IMR-90 (cell line): ENCODE measurements at regions not wholly inside any gene's neighbourhood (a gene's known extent, or its start where the extent isn't known, plus 50 kb on each side); places are given as distances from the start of the nearest gene placed in this dataset.

Source experiments
- ATAC-seq: fragments of 200-7000 bp; cut with Tn5 transposase; 2 replicates; pipeline ENCODE4 v1.9.1; 2020; ENCODE audit warnings: low read depth, mild to moderate bottlenecking, moderate library complexity
- BruUV-seq: library from RNA; stranded (reverse); fragments of 400-500 nt; replicated peaks from 2 replicates; lab custom pipeline; 2021; lab: Mats Ljungman, UMichigan
- CTCF ChIA-PET: fragments of 300-600 bp; formaldehyde crosslinking; extraction: SDS; loops from one replicate; lab custom pipeline; 2021; ENCODE audit warnings: antibody characterized with exemption; lab: Yijun Ruan, JAX
- POLR2A ChIA-PET: fragments of 300-600 bp; sonication (Branson Sonifier 250); formaldehyde crosslinking; loops from one replicate; lab custom pipeline; 2022; ENCODE audit warnings: antibody characterized with exemption; ENCODE audit not compliant: unreplicated experiment; lab: Charles Lee
- DNase-seq: peaks from one replicate; pipeline ENCODE4 v3.0.0; 2013
- H2AFZ ChIP-seq: replicated peaks from 2 replicates; pipeline ENCODE3; 2013; ENCODE audit warnings: low read length, mild to moderate bottlenecking; ENCODE audit not compliant: poor library complexity
- H2AK5ac ChIP-seq: 2 replicates; pipeline ENCODE4 v1.6.1; 2013; ENCODE audit warnings: low read depth, low read length, inconsistent platforms
- H2AK9ac ChIP-seq: replicated peaks from 2 replicates; pipeline ENCODE3; 2013; ENCODE audit warnings: mild to moderate bottlenecking, low read depth, low read length, moderate library complexity; ENCODE audit not compliant: poor library complexity
- H2BK120ac ChIP-seq: 2 replicates; pipeline ENCODE4 v1.6.1; 2013; ENCODE audit warnings: low read depth, low read length, inconsistent platforms
- H2BK15ac ChIP-seq: 3 replicates; pipeline ENCODE4 v1.6.1; 2013; ENCODE audit warnings: low read depth, low read length, inconsistent platforms
- H2BK20ac ChIP-seq: 2 replicates; pipeline ENCODE4 v1.6.1; 2013; ENCODE audit warnings: low read depth, mild to moderate bottlenecking, inconsistent platforms, low read length, moderate library complexity
- H2BK5ac ChIP-seq: 2 replicates; pipeline ENCODE4 v1.6.1; 2013; ENCODE audit warnings: mild to moderate bottlenecking, low read depth, low read length, inconsistent platforms; ENCODE audit not compliant: poor library complexity, severe bottlenecking
- H3K14ac ChIP-seq: replicated peaks from 2 replicates; pipeline ENCODE4 v1.6.1; 2013; ENCODE audit warnings: low read depth, low read length, inconsistent platforms
- H3K18ac ChIP-seq: 2 replicates; pipeline ENCODE4 v1.6.1; 2013; ENCODE audit warnings: low read depth, low read length, control low read depth
- H3K23ac ChIP-seq: 2 replicates; pipeline ENCODE4 v1.6.1; 2013; ENCODE audit warnings: low read depth, low read length, inconsistent platforms
- H3K27ac ChIP-seq: 2 replicates; pipeline ENCODE4 v1.5.1; 2013; ENCODE audit warnings: mild to moderate bottlenecking, control low read depth, low read length; ENCODE audit not compliant: insufficient read depth
- H3K27me3 ChIP-seq: 2 replicates; pipeline ENCODE4 v1.6.1; 2013; ENCODE audit warnings: low read length; ENCODE audit not compliant: control insufficient read depth, insufficient read depth
- H3K36me3 ChIP-seq: 2 replicates; pipeline ENCODE4 v1.6.1; 2013; ENCODE audit warnings: low read length, mixed read lengths; ENCODE audit not compliant: control insufficient read depth, insufficient read depth
- H3K4ac ChIP-seq: 2 replicates; pipeline ENCODE4 v1.6.1; 2013; ENCODE audit warnings: low read depth, low read length, inconsistent platforms
- H3K4me1 ChIP-seq: 2 replicates; pipeline ENCODE4 v1.6.1; 2013; ENCODE audit warnings: low read length, mixed read lengths; ENCODE audit not compliant: control insufficient read depth, insufficient read depth
- H3K4me2 ChIP-seq: 2 replicates; pipeline ENCODE4 v1.6.1; 2013; ENCODE audit warnings: low read depth, mild to moderate bottlenecking, control low read depth, low read length, moderate library complexity
- H3K4me3 ChIP-seq: 2 replicates; pipeline ENCODE4 v1.5.1; 2013; ENCODE audit warnings: low read depth, mild to moderate bottlenecking, control low read depth, low read length, moderate library complexity; ENCODE audit not compliant: insufficient read depth
- H3K56ac ChIP-seq: 2 replicates; pipeline ENCODE4 v1.6.1; 2013; ENCODE audit warnings: low read length, inconsistent platforms; ENCODE audit not compliant: insufficient read depth; ENCODE audit errors: extremely low read depth
- H3K79me1 ChIP-seq, 2 experiments: 2 replicates each; pipeline ENCODE4 v1.6.1; 2013; ENCODE audit warnings: low read length in 2 of 2, inconsistent platforms in 1 of 2, low read depth in 1 of 2
- H3K9ac ChIP-seq: 2 replicates; pipeline ENCODE4 v1.6.1; 2013; ENCODE audit warnings: low read depth, low read length, control low read depth
- H3K9me1 ChIP-seq: 2 replicates; pipeline ENCODE4 v1.6.1; 2013; ENCODE audit warnings: low read length, inconsistent platforms; ENCODE audit not compliant: insufficient read depth
- H3K9me3 ChIP-seq: 2 replicates; pipeline ENCODE4 v1.6.1; 2013; ENCODE audit warnings: low read length; ENCODE audit not compliant: control insufficient read depth, insufficient read depth
- H4K20me1 ChIP-seq: 2 replicates; pipeline ENCODE4 v1.6.1; 2013; ENCODE audit warnings: low read length, inconsistent platforms; ENCODE audit not compliant: insufficient read depth
- H4K5ac ChIP-seq: 2 replicates; pipeline ENCODE4 v1.6.1; 2013; ENCODE audit warnings: mild to moderate bottlenecking, low read depth, low read length, control low read depth
- H4K8ac ChIP-seq, 2 experiments: 2 replicates each; pipeline ENCODE4 v1.6.1; 2013; ENCODE audit warnings: low read depth in 2 of 2, low read length in 2 of 2, control low read depth in 1 of 2, inconsistent platforms in 1 of 2
- H4K91ac ChIP-seq: 2 replicates; pipeline ENCODE4 v1.6.1; 2013; ENCODE audit warnings: low read depth, low read length, inconsistent platforms; ENCODE audit not compliant: insufficient read depth
- MAFK ChIP-seq: IDR thresholded peaks from 2 replicates; pipeline ENCODE4 v1.6.1; 2012; ENCODE audit warnings: low read depth, low read length, improper control_type of control experiment
- POLR2A ChIP-seq: IDR thresholded peaks from 2 replicates; pipeline ENCODE4 v1.6.1; 2012; ENCODE audit warnings: mild to moderate bottlenecking, low read depth, low read length
- WGBS, 2 experiments: methylation state at CpG; one replicate each; pipeline versions ENCODE4 v1.1.5 to v1.1.7; 2013; ENCODE audit warnings: missing lambda C conversion rate in 2 of 2; ENCODE audit not compliant: insufficient read length in 1 of 2; ENCODE audit errors: extremely low coverage in 2 of 2; 5-methylcytosine and 5-hydroxymethylcytosine counted together
- dilution Hi-C: fragments of 300-500 bp; cut with HindIII; formaldehyde crosslinking; loops from one replicate; pipeline ENCODE4 v1.14.3; 2018; ENCODE audit warnings: low sequenced_read_pairs; ENCODE audit not compliant: unreplicated experiment
- in situ Hi-C: fragments of 300-500 bp; cut with MboI; formaldehyde crosslinking; loops from 3 replicates; pipeline ENCODE4 v1.14.3; 2019; ENCODE audit warnings: low sequenced_read_pairs, inconsistent platforms, mixed read lengths
- intact Hi-C: fragments of 100-400 bp; cut with micrococcal nuclease; formaldehyde crosslinking; loops from 2 replicates; pipeline ENCODE4 v1.10.0; 2022

DNA sequence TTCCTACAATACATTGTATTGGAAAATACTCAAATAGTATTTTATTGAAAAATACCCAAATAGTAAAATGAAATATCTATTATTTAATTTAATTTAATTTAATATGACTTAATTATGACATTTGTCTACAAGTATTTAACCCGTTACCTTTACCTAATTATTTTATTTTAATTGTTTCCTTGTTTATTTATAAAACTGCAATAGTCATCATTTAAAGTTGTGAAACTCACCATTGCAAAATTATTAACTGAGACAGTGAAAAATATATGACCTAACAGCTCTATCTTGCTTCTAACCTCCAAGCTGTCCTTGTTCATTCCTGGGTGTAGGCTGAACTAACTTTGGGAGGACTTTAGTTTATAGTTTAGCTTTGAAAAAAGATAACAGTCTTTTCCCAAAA lies 300.6 kb upstream of the POGK start:
- Histone ChIP-seq H3K27me3 (no peaks in the 10 kb centered on the region), H3K4me1 (no peaks in the 10 kb centered on the region), H3K4ac (no peak overlapping the region), H3K79me1 (no peaks in the 10 kb centered on the region), H4K91ac (no peak overlapping the region), H2BK120ac (no peak overlapping the region), H4K8ac (no peak overlapping the region), H3K36me3 (no peaks in the 10 kb centered on the region), H3K27ac (no peak overlapping the region), H4K20me1 (no peaks in the 10 kb centered on the region), H3K9me3 (peaks cover 2% of the 10 kb centered on the region; the same call in 1 of the 2 replicates), H3K9me1 (no peaks in the 10 kb centered on the region), H2BK15ac (no peak overlapping the region), H2AK5ac (no peak overlapping the region), H3K4me2 (no peak overlapping the region), H2AK9ac (no peak overlapping the region), H2BK20ac (no peak overlapping the region), H3K56ac (no peak overlapping the region), H3K9ac (no peak overlapping the region), H3K14ac (no peak overlapping the region), H3K23ac (no peak overlapping the region), H4K5ac (no peak overlapping the region), H2BK5ac (no peak overlapping the region), H2AFZ (no peak overlapping the region), H3K4me3 (no peak overlapping the region), H3K18ac (no peak overlapping the region)
- in situ Hi-C loops (no loop called here), dilution Hi-C loops (no loop called here), intact Hi-C loops (no loop called here)
- POLR2A ChIA-PET = no interaction called here
- ATAC-seq = no peak
- TF ChIP-seq MAFK (peak; percentile 53), POLR2A (no peak)
- DNase-seq = no peak
- WGBS, 2 experiments = no CpG with 5 or more reads among the region's 1 CpG
- no TSS peak for BruUV-seq
- CTCF ChIA-PET = no interaction called here
